ENCODE measurements at regions not wholly inside any gene's neighbourhood (a gene's known extent, or its start where the extent isn't known, plus 50 kb on each side); places are given as distances from the start of the nearest gene placed in this dataset.
"Not testable (repeated sequence)": the region's sequence is repeated elsewhere in the genome, so short reads cannot be mapped to it uniquely, and the experiment has no call there.

DNA sequence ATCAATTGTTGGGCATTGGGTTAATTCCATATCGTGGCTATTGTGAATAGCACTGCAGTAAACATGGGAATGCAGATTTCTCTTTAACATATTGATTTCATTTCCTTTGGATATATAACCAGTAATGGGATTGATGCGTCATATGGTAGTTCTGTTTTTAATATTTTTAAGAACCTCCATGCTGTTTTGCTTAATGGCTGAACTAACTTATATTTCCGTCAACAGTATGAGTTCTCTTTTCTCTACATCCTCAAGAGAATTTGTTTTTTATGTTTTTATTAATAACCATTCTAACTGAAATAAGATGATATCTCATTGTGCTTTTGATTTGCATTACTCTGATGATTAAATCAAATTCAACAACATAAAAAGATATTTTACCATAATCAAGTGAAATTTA lies 228.5 kb upstream of the FSIP2 start:
- no peaks in the 10 kb centered on the region for H3K4me1 ChIP-seq
- H3K36me3 ChIP-seq = no peaks in the 10 kb centered on the region
- H3K27me3 ChIP-seq = no peaks in the 10 kb centered on the region
- H3K9me3 ChIP-seq = peaks cover 0 to 45% (median 5%) of the 10 kb centered on the region in 3 donors
- H3K27ac ChIP-seq = no peak overlapping the region
- TF ChIP-seq POLR2A (IDR thresholded peaks at IDR 0.05) (no peak), CTCF (IDR thresholded peaks at IDR 0.05) (no peak)
- 91 to 92% methylated on average over 3 of the region's 3 CpGs for WGBS, 2 donors
- intact Hi-C loops (cut with DNase I) = no loop called here
- no peak overlapping the region for H3K4me3 ChIP-seq
- DNase-seq = no peak

DNA sequence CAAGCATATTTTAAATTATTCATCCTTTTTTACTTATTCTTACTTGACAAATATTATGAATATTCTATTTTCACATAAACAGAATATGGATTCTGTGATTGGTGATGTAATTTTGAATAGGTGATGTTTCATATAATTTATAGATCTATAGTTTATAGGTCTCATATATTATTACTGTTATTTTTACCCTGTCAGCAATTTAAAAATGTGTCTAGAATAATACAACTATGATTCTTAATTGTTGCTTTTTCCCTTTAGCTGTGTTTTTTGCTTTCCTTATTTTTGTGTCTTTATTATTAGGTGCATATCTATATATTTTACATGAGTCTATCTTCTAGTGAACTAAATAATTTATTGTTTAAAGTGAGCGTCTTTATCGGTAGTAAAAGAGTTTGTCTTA lies 226.7 kb upstream of the FSIP2 start:
- TF ChIP-seq CTCF (IDR thresholded peaks at IDR 0.05) (no peak), POLR2A (IDR thresholded peaks at IDR 0.05) (no peak)
- Histone ChIP-seq H3K4me3 (no peak overlapping the region), H3K9me3 (peaks cover 0 to 45% (median 5%) of the 10 kb centered on the region in 3 donors), H3K27ac (no peak overlapping the region), H3K4me1 (no peaks in the 10 kb centered on the region), H3K36me3 (no peaks in the 10 kb centered on the region), H3K27me3 (no peaks in the 10 kb centered on the region)
- intact Hi-C loops (cut with DNase I) = no loop called here
- WGBS, 2 donors = 96 to 100% methylated on average over 2 of the region's 2 CpGs
- DNase-seq = no peak

GRCh38 chr2:185522472-185522871 lies 216.1 kb upstream of the FSIP2 start:
- Histone ChIP-seq H3K4me3 (no peak overlapping the region), H3K27me3 (no peaks in the 10 kb centered on the region), H3K27ac (no peak overlapping the region), H3K9me3 (peaks cover 0 to 17% (median 3%) of the 10 kb centered on the region in 3 donors), H3K4me1 (no peaks in the 10 kb centered on the region), H3K36me3 (no peaks in the 10 kb centered on the region)
- DNase-seq = no peak
- intact Hi-C loops (cut with DNase I) = no loop called here
- WGBS, 2 donors = 71 to 80% methylated on average over 6 of the region's 6 CpGs
- TF ChIP-seq CTCF (IDR thresholded peaks at IDR 0.05) (no peak), POLR2A (IDR thresholded peaks at IDR 0.05) (no peak)

DNA sequence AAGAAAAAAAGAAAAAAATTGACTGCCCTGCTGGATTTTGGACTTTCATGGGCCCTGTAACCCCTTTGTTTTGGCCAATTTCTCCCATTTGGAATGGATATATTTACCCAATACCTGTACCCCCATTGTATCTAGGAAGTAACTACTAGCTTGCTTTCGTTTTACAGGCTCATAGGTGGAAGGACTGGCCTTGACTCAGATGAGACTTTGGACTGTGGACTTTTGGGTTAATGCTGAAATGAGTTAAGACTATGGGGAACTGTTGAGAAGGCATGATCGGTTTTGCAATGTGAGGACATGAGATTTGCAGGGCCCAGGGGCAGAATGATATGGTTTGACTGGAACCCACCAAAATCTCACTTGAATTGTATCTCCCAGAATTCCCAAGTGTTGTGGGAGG lies 214.4 kb upstream of the FSIP2 start:
- DNase-seq; H3K9me3 ChIP-seq; H3K4me3 ChIP-seq; H3K4me1 ChIP-seq; H3K27ac ChIP-seq; H3K36me3 ChIP-seq; intact Hi-C loops (cut with DNase I); H3K27me3 ChIP-seq: not testable (repeated sequence)
- WGBS, 2 donors = 51 to 72% methylated on average over 2 of the region's 2 CpGs

GRCh38 chr2:185526161-185526560 lies 212.4 kb upstream of the FSIP2 start:
- Histone ChIP-seq H3K27me3 (no peaks in the 10 kb centered on the region), H3K4me3 (no peak overlapping the region), H3K36me3 (no peaks in the 10 kb centered on the region), H3K4me1 (no peaks in the 10 kb centered on the region), H3K9me3 (no peaks in the 10 kb centered on the region), H3K27ac (no peak overlapping the region)
- no peak for DNase-seq
- 92 to 94% methylated on average over 1 of the region's 1 CpG for WGBS, 2 donors
- TF ChIP-seq CTCF (IDR thresholded peaks at IDR 0.05) = no peak
- intact Hi-C loops (cut with DNase I) = no loop called here

- TF ChIP-seq POLR2A (IDR thresholded peaks at IDR 0.05) (no peak), CTCF (IDR thresholded peaks at IDR 0.05) (no peak)
- Histone ChIP-seq H3K4me3 (no peak overlapping the region), H3K27ac (no peak overlapping the region), H3K9me3 (no peaks in the 10 kb centered on the region), H3K27me3 (no peaks in the 10 kb centered on the region), H3K36me3 (no peaks in the 10 kb centered on the region), H3K4me1 (no peaks in the 10 kb centered on the region)
- 67 to 68% methylated on average over 2 of the region's 2 CpGs for WGBS, 2 donors
- DNase-seq = no peak
- intact Hi-C loops (cut with DNase I) = no loop called here
Measured at GRCh38 chr2:185531721-185532120, 206.9 kb upstream of the FSIP2 start.

Measured in esophagus squamous epithelium (tissue), 5 donors.